ENCODE measurements at regions not wholly inside any gene's neighbourhood (a gene's known extent, or its start where the extent isn't known, plus 50 kb on each side); places are given as distances from the start of the nearest gene placed in this dataset.

DNA sequence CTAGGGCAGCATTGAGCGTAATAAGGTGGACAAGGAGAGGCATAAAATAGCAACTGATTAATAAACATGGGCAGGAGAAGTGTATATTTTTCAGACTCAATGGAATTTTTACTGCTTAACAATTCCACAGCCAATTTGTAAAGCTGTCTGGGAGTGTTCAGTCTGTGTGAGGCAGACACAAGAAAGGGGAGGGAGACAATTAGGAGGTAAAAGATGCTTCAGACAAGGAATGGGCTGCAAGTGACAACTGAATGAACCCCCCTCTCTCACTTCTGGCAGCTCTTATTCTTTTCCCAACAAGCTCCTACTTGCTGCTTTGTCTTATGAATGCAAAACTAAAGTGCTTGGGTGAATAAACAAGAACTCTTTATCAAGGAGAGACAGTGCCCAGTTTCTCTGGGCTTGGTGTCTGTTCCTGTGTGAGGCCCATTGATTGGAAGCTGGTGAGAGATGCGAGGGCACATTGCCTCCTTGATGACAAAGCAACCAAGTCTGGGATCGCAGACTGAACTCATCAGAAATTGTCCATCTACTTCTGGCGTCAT, 575.3 kb downstream of the RNF144B start:
- DNase-seq (ENCODE audit: low spot score), result no peak

- DNase-seq (ENCODE audit: low spot score), result no peak
Observed at GRCh38 chr6:18963439-18963838, 576.3 kb downstream of the RNF144B start.

GRCh38 chr6:18973251-18973650, 586.1 kb downstream of the RNF144B start:
- DNase-seq (ENCODE audit: low spot score), result no peak

- no peak for DNase-seq (ENCODE audit: low spot score)
Observed at GRCh38 chr6:18976091-18976490, 588.9 kb downstream of the RNF144B start.

- no peak for DNase-seq (ENCODE audit: low spot score)
Observed at GRCh38 chr6:18976966-18977365, 589.8 kb downstream of the RNF144B start.

DNA sequence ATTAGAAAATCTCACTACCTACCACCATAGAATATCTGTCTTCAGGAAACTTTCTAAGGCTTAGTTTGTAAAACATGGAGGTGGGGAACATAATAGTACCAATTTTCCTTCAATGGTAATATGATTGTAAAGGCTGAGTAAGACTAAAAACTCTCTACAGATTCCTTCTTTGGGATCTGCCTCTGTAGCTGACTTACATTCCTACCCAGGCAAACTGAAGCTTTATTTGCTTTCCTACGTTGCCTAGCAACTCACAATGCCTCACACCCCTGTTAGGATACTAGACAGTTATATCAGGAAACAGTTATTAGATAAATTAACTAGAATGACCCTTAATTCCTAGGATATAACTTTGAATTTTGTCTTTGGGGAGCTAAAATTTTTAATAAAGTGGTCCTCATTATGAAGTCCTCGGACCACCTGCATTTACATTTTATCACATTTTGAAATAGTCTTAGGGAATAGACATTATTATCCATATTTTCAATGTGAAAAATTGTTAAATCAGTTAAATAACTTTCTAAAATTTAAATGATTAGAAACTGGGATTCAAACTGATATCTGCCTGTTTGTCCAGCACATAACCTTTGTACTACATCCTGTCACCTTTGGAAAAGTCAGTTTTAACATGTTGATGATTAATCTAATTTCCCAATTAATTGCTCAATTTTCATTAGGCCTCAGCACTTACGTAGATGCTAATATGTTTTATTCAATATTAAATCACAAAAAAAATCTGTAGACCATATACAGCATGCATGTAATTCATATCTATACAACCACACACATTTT, 591.4 kb downstream of the RNF144B start:
- no peak for DNase-seq (ENCODE audit: low spot score)

- DNase-seq (ENCODE audit: low spot score), result no peak
Observed at GRCh38 chr6:18985061-18985460, 597.9 kb downstream of the RNF144B start.

- no peak for DNase-seq (ENCODE audit: low spot score)
Observed at GRCh38 chr6:18985996-18986395, 598.8 kb downstream of the RNF144B start.

GRCh38 chr6:18988636-18989035, 601.5 kb downstream of the RNF144B start:
- no peak for DNase-seq (ENCODE audit: low spot score)

DNA sequence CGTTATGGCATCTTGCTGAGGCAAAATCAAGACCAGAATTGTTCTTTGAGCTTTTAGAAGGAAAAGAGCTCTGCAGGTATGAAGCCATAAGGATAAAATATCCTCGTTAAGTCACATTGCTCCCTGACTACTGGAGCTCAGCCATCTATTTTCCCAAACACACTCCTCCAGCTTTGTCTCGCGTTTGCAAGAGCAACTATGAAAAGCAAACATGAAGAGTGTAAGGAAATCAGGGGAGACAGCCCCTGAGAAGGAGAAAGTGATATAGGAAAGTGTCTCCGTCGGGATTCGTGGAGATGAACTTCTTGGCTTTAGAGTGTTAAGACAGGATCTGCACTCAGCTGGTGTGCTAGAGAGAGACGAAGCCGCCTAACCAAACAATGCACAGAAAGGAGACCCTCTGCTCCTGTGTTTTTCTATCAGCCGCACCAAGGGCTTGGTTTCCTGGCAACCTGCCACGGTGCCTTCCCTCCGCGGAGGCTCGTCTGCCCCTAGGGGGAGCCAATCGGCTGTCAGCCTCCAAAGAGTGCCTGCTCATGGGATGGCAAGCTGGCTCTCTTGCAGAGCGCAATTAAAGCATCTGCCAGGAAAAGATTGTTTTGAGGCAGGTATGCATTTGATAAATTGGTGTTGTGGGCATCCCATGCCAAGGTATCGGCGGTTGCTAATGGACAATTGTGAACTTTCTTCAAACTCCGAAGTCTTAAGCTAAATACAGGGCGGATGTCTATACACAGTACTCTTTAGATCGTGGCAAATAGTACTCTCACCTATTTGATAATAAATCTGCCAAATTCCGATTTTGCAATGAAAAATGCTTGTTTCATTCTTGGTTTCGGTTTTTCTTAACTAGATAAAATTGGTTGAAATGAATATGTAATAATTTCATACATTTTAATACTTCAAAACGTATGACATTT, 603.2 kb downstream of the RNF144B start:
- peak; percentile 33 for DNase-seq (ENCODE audit: low spot score)

GRCh38 chr6:18997375-18997826, 610.3 kb downstream of the RNF144B start:
- DNase-seq (ENCODE audit: low spot score), result no peak

DNA sequence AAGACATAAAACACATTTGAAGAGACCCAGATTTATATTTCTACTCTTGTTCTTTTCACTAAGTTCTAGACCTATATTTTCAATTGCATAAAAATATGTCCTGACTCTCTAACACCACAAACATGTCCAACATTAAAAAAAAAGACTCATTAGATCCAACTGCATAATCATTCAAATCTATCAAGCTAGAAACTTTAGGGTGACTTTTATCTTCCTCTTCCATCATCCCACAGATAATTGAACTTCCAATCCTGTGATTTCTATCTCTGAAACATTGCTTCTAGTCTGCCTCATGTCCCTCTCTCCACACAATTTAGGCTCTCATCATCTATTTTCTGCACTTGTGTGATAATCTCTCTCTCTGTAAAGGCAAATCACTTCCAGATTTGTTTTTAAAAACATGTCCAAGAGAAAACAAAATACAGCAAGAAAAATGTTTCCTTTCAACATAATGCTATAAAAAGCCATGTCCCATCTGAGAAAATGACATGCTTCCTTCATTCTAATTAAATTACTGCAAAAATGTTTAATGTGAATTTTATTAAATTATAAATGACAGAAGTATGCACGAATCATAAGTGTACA, 615.9 kb downstream of the RNF144B start:
- DNase-seq (ENCODE audit: low spot score), result no peak

DNA sequence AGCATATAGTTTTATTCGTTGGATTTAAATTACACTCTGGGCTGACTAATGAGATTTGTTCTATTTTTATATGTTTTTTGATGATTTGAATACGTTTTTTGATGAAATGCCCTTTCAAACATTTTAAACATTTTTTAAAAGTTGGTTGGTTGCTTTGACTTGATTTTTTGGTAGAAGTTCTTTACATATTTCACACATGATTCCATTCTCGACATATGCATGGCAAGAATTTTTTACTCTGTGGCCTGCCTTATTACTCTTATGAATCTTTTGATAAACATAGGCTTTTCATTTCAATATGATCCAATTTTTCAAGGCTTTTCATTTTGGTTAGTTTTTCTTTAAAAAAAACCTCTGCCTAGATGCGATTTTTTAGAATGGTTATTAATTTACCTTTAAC, 617.0 kb downstream of the RNF144B start:
- DNase-seq (ENCODE audit: low spot score), result no peak

GRCh38 chr6:19009769-19010168, 622.6 kb downstream of the RNF144B start:
- DNase-seq (ENCODE audit: low spot score), result no peak

DNA sequence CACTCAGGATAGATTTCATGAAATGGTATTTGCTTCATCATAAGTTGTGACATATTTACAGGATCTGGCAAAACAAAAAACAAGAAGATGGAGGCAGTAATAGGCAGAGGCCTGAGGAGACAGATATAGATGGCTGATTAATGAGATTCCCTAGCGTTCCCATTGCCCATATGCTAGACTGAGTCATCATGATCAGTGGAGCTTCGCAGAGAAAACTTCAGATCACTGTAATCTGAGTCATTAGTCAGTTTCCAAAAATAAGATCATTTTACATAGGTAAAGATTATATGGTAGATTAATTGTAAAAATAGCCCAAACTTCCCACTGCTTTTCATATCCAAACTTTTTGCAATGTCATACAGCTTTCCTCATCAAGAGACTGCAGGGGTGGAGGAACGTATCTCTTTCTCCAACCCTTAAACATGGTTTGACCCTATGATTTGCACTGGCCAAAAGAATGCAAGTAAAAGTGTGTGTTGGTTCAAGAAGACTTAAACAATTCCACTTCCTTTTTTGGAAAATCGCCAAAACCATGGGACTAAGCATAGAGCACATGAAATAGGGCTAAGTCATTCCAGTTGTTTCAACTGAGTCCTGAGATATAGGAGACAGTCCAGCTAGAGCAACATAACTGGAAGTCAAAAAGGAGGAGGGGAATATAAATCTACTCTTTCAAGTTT, 626.0 kb downstream of the RNF144B start:
- DNase-seq (ENCODE audit: low spot score), result no peak

DNA sequence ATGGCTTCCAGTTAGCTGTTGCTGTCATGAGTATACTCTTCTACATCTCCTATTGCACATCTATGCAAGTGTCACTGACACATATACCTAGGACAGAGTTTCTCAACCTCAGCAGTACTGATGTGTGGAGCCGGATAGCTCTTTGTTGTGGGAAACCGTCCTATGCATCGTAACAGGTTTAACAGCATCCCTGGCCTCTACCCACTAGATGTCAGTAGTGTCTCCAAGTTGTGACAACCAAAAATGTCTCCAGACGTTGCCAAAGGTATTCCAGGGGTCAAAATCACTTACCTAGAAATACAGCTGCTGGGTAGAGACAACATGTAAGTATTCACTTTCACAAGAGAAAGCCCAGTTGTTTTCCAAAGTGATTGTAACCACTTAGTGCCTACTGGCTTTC, 637.6 kb downstream of the RNF144B start:
- DNase-seq (ENCODE audit: low spot score), result no peak

- DNase-seq (ENCODE audit: low spot score), result no peak
Observed at GRCh38 chr6:19028201-19028600, 641.1 kb downstream of the RNF144B start.

- no peak for DNase-seq (ENCODE audit: low spot score)
Observed at GRCh38 chr6:19032591-19033295, 645.6 kb downstream of the RNF144B start.

GRCh38 chr6:19033683-19034082, 646.5 kb downstream of the RNF144B start:
- DNase-seq (ENCODE audit: low spot score), result no peak

DNA sequence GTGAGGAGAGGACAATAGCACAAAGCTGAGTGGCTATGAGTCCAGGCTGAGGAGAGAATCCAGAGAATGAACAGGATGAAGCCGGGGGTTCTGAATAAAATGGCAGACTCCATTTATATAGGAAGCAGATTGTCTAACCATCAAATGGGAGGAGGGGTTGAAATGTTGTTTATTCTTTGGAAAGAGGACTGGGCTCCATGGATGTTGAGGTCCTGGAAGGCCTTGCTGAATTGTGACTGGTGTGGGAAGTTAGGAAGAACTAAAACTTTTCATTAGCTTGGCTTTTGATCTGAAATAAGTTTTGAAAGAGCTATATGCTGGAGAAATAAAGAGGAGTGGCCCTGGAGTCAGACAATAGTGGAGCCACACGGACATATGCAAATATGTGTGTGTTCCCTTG, 647.8 kb downstream of the RNF144B start:
- DNase-seq (ENCODE audit: low spot score), result no peak
